Erythroblast (primary cell): ENCODE measurements at regions not wholly inside any gene's neighbourhood (a gene's known extent, or its start where the extent isn't known, plus 50 kb on each side); places are given as distances from the start of the nearest gene placed in this dataset.
"Not testable (repeated sequence)": the region's sequence is repeated elsewhere in the genome, so short reads cannot be mapped to it uniquely, and the experiment has no call there.

Source experiments
- GATA1 ChIP-seq: IDR thresholded peaks from 2 replicates; pipeline ENCODE4 v1.6.1; 2011; ENCODE audit warnings: low read depth, mild to moderate bottlenecking, control low read depth, low read length, moderate library complexity
- POLR2A ChIP-seq: IDR thresholded peaks from 2 replicates; pipeline ENCODE4 v1.6.1; 2011; ENCODE audit warnings: mild to moderate bottlenecking, low read length

GRCh38 chr17:33959098-33959497 lies 296.0 kb upstream of the CCL2 start:
- TF ChIP-seq GATA1, POLR2A: not testable (repeated sequence)
